ENCODE measurements at regions not wholly inside any gene's neighbourhood (a gene's known extent, or its start where the extent isn't known, plus 50 kb on each side); places are given as distances from the start of the nearest gene placed in this dataset.

DNA sequence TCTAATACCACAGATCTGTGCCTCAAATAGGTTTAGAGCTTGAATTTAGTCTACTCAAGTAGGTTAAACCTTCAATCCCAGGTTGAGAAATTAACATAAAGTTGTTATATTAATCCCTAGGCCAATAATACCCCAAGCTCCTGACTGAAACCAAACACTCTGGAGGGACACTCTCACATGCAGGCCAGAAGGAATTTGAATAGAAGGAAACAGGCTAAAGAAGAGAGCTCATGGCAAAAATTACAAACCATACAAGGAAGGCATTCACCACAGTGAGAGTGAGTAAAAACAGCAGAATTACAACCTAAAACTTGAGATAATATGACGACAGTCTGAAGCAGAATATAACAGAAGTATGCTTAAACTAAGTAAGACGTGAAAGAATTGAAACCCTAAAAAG is 76.1 kb upstream of the PDK4 start:
- TF ChIP-seq, protein P1, sequence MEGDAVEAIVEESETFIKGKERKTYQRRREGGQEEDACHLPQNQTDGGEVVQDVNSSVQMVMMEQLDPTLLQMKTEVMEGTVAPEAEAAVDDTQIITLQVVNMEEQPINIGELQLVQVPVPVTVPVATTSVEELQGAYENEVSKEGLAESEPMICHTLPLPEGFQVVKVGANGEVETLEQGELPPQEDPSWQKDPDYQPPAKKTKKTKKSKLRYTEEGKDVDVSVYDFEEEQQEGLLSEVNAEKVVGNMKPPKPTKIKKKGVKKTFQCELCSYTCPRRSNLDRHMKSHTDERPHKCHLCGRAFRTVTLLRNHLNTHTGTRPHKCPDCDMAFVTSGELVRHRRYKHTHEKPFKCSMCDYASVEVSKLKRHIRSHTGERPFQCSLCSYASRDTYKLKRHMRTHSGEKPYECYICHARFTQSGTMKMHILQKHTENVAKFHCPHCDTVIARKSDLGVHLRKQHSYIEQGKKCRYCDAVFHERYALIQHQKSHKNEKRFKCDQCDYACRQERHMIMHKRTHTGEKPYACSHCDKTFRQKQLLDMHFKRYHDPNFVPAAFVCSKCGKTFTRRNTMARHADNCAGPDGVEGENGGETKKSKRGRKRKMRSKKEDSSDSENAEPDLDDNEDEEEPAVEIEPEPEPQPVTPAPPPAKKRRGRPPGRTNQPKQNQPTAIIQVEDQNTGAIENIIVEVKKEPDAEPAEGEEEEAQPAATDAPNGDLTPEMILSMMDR (IDR thresholded peaks at IDR 0.05; ENCODE audit: borderline replicate concordance, extremely low read depth, low read length, poor library complexity, severe bottlenecking) = no peak
- no peak for TF ChIP-seq EZH2 (IDR thresholded peaks at IDR 0.05; ENCODE audit: borderline replicate concordance, low read depth, low read length, severe bottlenecking)
